HG02973 (cell line): ENCODE measurements at regions not wholly inside any gene's neighbourhood (a gene's known extent, or its start where the extent isn't known, plus 50 kb on each side); places are given as distances from the start of the nearest gene placed in this dataset.

ENCODE experiments used
- ATAC-seq: cut with Tn5 transposase; IDR thresholded peaks from one replicate; pipeline ENCODE4 v1.9.1; 2021; ENCODE audit warnings: moderate library complexity; ENCODE audit not compliant: unreplicated experiment

DNA sequence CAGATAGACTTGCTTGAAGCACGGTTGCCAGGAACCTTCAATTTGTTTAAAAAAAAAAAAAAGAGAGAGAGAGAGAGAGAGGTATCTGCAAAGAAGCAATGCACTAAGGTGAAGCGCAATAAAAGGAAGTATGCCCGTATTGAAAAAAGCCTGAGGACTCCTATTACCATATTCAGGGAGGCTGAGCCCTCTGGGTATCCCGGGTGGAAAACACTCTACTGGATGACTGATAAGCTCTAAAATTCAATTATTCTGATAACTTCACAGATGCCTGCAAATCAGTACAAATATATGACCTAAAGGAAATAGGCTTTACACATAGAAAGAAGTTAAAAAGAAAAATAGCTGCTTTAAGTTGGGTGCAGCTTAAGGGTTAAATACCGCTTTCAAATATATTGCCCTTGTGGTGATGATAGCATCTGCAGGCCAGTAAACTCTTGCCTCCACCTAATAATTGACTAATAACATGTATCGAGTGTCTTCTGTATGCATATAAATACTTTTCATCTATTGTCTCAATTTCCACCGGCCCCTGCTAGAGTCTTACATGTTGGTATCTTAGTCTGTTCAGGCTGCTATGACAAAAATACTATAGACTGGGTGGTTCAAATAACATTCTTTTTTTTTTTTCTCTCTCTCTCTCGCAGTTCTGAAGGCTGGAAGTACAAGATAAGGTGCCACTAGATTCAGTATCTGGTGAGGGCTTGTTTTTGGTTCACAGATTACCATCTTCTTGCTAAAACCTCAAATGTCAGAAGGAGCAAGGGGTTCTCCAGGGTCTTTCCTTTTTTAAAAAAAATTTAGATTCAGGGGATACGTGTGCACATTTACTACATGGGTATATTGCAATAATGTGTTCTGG lies 187.4 kb upstream of the JARID2 start:
- no peak for ATAC-seq

DNA sequence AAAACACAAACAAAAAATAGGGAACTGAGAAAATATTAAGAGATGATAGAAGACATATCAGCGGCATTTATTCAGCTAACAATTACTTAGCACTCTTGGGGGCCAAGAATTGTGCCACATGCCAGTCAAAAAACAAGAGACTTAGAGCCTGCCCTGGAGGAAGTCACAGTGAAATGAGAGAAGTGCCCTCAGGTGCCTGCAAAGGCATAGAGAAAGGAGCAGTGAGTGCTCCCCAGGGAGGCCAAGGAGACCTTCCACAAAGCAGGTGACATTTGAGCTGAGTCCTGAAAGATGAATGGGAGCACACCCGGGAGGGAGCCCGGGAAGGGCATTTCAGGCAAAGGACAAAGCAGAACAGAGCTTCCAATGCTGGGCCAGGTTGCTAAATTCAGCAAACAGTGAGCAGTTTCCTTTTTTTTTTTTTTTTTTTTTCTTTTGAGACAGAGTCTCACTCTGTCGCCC lies 184.7 kb upstream of the JARID2 start:
- no peak for ATAC-seq

DNA sequence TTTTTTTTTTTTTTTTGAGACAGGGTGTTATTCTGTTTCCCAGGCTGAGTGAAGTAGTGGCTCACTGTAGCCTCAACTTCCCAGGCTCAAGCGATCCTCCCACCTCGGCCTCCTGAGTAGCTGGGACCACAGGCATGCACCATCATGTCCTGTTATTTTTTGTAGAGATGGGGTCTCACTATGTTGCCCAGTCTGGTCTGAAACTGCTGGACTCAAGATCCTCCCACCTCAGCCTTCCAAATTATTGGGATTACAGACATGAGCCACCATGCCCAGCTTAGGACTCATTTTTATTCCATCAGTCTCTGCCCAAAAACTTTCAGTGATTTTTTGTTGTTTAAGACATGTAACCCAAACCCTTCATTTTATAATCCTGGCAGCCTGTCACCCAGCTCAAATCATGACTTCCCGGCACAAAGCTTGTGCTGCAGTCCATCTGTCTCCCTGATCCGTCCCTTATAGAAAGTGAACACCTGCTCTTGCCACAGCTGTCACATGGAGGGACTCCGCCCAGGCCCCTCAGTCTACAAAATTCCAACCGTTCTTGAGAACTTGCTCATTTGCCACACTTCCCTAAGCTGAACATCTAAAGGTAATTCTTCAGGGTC lies 183.9 kb upstream of the JARID2 start:
- ATAC-seq: no peak

DNA sequence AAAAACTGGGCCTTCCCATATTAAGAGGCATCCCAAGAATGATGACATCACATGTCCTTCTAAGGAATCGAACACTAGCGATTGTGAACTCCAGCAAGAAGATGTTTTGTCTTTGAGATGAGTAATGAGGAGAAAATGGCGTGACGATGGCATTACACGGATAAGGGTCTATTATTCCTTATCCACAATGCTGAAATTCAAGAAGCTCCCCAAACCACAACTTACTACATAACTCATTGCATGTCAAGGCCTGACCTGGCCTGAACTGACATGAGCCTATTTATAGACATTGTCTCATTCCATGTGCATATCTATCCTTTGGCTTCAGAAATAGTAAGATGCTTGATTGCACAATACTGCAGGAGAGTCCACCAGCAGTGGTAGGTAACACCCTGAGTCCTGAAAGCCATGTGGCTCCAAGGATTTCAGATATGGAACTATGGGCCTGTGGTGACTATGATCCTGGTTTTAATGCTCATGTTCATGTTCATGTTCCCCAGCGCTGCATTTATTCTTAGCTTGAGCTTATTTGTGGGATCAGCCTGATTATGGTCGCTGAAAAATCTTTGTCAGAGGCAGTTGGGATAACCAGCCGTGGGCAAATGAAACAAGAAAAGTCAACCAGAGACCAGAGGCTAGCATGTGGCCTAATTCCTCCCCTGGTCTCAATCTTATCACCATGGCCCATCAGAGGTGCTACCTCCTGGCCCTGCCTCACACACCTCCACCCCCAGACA lies 183.2 kb upstream of the JARID2 start:
- no peak for ATAC-seq

DNA sequence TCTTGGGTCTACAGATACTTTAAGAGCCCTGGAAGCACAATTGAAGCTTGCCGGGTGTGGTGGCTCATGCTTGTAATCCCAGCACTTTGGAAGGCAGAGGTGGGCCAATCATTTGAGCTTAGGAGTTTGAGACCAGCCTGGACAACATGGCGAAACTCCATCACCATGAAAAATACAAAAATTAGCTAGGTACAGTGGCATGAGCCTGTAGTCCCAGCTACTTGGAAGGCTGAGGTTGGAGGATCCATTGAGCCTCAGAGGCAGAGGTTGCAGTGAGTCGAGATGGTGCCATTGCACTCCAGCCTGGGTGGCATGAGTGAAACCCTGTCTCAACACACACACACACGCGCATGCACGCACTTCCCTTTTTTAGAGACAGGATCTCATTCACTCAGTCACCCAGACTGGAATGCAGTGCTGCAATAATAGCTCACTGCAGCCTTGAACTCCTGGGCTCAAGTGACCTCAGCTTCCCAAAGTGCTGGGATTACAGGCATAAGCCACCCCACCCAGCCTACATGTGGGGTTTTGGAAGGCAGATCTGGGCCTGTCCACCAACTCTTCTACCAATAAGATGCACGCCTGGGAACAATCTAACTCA lies 182.5 kb upstream of the JARID2 start:
- no peak for ATAC-seq

DNA sequence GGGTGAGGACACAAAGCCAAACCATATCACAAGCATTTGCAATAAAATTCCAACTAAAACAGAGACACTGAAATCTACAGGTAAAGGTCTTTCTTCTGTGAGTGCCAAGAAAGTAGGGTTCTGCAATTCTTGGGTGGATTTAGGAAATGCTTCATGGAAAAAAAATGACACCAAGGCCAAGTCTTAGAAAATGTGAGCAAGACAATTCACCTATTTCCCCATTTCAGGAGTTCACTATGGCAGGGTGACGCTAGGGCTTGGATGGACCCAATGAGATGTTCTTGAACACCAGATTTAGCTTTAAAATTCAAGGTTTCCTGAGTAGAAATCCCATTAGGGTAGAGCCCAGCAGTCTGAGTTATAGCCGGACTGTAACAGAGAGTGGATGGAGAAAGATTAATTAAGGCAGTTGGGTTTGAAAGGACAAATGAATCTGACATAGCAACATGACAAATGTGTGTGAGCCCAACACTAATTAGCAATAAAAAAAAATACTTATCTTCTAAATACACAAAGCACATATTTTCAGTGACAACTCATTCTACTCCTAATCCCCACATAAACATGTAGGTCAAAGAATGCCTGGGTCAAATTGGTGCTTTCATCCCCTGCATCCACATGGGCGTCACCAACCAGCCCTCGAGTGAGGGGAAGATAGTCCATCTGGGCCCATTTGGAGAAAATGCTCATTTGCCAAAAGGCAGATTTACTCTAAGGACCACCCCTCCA lies 180.4 kb upstream of the JARID2 start:
- ATAC-seq: no peak

DNA sequence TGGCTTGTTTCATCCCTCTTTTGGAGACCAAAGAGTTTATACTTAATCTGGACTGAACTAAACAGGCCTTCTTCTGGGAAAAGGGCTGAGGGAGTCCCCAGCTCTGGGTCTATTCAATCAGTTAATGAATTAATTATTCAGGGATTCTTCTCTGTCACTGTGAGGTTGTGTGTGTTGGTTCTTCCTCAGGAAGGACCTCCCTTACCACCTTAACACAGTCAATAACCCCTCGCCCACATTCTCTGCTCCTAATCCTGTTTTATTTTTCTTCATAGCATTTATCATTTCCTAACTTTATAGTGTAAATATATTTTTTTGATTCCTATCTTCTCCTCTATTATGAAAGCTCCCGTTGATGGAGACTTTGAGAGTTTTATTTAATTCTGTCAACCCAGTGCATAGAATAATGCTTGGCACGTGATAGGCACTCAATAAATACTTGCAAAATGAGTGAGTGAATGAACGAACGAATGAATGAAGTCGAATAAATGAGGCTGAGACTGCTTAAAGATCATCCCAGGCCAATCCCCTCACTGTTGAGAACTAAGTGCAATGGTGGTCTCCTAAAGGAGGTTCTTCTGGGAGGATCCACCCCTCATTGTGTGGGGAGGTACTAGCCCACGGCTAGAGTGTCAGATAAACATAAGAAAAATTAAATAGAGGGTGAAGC lies 179.6 kb upstream of the JARID2 start:
- ATAC-seq: no peak

DNA sequence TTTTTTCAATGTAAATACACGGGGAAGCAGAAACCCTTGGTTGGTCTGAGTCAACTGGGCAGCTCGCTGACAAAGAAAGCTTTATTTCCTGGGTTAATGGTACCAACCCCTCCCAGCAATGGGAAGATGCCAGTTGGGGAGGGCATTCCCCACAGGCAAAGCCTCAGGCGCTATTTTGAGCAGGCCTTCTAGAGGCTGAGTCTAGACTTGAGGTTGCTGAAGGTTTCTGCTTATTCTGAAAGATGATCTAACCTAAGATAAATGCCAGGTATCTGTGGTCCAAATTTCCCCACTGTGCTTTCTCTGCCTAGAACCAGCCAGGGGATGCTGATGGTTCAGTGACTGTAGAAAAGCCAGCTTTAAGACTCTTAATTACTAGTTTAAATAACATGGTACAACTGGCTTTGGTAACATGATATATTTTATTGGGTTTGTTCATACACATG lies 172.5 kb upstream of the JARID2 start:
- ATAC-seq: no peak

DNA sequence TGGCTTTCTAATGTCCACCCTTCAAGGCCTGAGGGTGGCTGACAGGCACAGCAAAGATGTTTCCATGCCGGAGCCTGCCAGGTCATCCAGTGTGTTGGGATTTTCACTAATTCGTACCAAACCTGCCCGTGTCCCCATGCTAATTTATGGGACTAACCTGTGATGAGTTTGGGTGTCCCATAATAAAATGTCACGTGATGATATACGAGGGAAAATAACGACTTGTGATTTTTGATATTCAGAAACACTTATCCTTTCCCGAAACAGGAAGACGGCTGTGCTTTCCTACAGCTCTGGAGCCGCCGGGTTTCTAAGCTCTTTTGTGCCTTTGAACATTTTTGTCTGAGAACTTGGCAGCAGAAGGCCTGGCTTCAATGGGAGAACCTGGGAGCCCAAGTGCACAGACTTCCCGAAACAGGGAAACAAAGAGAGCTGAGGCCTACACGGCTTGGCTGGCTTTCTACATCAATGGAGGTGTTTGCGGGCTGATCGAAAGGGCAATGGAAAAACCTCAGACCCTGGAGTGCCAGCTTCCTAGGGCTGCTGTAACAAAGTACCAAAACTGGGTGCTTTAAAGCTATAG lies 171.9 kb upstream of the JARID2 start:
- no peak for ATAC-seq

DNA sequence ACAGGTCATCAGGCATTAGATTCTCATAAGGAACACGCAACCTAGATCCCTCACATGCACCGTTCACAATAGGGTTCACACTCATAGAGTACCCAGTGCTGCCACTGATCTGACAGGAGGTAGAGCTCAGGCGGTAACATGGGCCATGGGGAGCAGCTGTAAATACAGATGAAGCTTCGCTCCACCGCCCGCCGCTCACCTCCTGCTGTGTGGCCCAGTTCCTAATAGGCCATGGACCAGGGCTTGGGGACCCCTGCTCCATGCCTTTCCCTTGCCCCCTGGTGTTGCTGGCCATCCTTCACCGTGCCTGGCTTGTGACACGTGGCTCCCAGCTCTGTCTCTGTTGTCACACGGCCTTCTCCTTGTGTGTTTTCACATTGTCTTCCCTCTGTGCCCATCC lies 171.1 kb upstream of the JARID2 start:
- ATAC-seq: no peak

DNA sequence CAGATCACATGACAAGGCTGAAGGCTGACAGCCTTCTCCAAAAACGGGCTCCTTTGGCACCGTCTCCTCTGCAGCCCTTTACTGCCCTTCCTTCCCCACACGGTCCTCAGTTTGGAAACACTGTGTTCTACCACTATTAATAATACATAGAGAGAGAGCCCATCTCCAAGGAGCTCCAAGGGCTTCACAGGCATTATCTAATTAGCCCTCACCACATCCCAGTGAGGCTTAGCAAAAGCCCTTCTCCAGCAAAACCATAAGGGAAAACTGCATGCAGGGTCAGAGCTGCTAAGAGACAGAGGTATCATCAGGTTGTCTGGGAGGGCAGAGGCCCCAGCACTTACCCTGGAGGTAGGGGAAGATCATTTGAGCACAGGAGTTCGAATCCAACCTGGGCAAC lies 169.3 kb upstream of the JARID2 start:
- no peak for ATAC-seq

DNA sequence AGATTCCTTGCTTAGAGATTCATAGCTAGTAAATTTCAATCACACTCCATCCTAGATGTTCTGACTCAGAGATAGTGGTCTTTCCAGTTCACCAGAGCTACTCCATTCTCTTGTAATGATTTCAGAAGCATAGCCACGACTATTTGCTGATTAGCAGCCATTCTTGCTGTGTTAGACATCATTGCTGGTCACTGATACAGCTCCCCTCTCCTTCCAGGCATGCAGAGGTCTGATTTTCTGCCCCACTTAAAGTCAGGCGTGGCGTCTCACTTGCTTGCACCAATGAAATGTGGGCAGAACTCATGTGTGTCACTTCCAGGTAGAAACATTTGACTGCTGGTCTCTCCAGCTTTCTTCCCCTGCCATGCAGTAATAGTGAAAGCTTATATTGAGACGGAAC lies 168.9 kb upstream of the JARID2 start:
- ATAC-seq: no peak

DNA sequence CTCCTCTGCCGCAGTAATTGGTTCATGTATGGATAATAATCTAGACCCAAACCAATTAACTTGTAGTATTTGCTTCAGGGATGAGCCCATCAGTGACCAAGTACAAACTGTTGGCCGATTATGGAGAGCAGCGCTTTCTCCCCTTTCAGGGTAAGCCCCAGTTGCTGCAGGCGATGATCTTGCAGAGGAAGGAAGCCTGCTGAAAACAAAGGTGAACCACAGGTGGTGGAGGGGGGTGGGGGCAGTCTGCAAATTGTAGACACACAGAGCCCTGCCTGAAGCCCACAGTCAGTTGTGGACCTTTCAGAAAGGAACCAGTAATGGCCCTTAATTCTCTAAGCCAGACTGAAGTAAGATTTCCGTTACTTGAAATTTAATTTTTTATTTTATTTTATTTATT lies 167.9 kb upstream of the JARID2 start:
- no peak for ATAC-seq

DNA sequence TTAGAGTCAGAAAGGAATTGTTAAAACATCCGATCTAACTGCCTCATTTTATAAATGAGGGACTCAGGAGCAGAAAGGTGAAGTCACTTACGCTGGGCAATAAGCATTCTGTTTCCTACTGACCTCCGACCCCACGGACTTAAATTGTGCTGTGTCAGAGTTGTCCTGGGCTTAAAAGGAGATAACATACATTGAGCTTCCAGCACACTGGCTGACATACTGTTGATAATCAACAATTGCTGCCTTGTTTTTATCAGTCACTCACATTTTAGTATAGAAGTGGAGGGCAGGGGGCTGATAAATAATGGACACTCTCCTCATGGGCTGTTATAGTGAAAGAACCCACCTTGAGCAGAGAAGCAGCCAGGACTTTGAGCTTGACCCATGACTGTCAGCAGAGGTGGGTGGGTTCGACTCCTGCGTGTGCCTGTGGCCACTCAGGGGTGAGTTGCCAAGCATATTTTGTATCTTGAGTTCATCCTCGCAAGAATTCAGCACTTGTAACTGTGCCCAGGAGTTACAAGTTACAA lies 166.5 kb upstream of the JARID2 start:
- ATAC-seq: no peak

DNA sequence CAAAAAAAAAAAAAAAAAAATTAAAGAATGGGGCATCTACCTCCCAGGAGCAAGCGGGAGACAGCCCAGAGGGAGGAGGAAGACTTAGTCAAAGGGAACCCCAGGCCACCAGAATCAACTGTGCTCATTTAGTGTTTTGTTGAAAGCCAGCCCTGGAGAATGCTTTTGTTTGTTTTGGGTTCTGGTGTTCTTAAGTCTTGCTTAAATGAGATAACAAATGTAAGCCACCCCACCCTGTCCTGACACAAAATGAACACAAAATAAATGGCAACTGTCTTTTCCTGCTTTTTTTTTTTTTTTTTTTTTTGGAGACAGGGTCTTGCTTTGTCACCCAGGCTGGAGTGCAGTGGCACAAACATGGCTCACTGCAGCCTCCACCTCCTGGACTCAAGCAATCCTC lies 165.0 kb upstream of the JARID2 start:
- ATAC-seq: no peak

DNA sequence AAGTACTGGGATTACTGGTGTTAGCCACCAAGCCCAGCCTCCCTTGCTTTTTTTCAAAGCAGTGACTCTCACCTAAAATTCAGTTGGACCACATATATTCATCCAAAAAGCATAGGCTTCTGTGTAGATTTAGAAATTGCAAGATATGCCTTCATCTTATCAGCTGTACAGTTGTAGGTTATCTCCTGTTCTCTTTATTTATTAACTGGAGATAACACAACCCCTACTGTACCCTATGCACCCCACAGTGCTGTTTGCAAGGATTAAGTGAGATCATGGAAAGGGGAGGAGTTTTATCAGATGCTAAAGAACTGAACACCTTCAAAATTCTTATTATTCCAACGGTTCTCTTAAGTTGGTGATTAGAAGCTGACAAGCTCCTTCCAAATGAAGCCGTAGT lies 164.4 kb upstream of the JARID2 start:
- no peak for ATAC-seq

DNA sequence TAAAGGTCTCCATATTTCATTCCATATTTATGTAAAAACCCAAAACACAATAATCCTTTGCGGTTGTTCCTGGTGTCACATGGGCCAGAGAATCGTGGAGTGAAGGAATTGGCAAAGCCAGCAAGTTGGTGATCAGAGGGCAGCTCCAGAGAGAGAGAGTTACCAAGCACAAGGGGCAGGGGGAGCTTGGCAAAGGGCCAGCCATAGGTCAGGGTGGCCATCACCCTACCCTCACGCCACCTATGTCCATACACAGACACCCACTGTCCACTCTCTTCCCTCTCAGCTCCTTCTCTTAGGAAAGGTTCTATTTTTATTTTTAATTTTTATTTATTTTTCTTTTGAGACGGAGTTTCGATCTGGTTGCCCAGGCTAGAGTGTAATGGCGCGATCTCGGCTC lies 163.2 kb upstream of the JARID2 start:
- ATAC-seq: no peak

DNA sequence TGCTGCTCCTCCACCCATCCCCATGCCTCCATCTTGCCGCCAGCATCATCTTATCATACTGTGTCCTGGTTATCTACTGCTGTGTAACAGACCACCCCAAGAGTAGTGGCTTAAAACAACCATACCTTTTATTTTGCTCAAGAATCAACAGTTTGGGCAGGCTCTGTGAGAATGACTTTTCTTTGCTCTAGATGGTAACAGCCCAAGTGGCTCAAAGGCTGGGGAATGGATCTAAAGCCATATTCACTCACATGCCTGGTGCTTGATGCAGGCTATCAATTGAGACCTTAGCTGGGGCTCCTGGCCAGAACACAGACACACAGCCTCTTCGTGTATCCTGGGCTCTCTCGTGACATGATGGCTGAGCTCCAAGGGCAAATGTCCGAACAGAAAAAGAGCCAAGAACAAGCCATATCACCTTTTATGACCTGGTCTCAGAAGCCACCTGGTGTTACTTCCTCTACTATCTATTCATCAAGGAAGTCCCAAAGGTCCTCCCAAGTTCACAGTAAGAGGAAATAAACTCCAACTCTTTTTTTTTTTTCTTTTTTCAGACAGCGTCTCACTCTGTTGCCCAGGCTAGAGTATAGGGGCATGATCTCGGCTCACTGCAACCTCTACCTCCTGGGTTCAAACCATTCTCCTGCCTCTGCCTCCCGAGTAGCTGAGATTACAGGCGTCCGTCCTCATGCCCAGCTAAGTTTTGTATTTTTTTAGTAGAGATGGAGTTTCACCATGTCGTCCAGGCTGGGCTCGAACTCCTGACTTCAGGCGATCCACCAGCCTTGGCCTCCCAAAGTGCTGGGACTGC lies 159.3 kb upstream of the JARID2 start:
- no peak for ATAC-seq

DNA sequence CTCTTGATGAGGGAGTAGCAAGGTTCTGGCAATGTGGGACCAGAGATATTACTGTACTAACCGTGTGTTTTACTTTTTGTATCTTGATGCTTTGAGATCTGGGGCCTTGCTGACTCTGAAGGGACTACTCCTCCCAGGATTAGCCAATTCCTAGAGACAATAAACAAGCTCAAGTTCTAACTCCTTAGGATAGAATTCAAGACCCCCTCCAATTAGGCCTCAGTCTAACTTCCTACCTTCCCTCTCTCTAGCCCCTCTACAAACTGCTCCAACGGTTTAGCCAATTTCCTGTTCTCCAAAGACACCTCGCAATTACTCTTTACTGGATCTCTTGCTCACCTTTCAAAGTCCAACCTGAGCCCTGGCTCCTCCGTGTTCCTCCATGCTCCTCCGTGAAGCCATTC lies 158.7 kb upstream of the JARID2 start:
- ATAC-seq: no peak
